GM18909 (cell line): ENCODE measurements at regions not wholly inside any gene's neighbourhood (a gene's known extent, or its start where the extent isn't known, plus 50 kb on each side); places are given as distances from the start of the nearest gene placed in this dataset.
"Not testable (repeated sequence)": the region's sequence is repeated elsewhere in the genome, so short reads cannot be mapped to it uniquely, and the experiment has no call there.

ENCODE experiments used
- ATAC-seq: cut with Tn5 transposase; IDR thresholded peaks from one replicate; pipeline ENCODE4 v1.9.1; 2021; ENCODE audit warnings: mild to moderate bottlenecking; ENCODE audit not compliant: unreplicated experiment, poor library complexity

DNA sequence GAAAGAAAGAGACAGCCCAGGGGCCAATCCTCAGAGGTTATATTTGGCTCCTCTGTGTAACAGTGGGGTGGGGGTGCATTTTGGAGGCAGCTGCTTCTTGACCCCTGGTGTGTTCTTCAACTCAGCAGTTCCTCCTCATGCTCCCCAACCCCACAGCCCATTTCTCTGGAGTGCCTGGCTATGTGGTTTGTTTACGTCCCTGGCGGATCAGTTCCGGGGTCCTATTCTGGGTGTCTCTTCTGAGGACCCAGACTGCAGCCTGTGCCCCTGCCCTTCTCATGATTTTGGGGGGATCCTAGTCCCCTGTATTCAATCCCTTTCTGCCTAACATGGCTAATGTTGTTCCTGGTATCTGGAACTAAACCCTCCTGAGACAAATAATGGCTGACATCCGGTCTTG, 70.5 kb upstream of the SULF2 start:
- no peak for ATAC-seq

- ATAC-seq, result no peak
These were observed 69.5 kb upstream of the SULF2 start for GRCh38 chr20:47854687-47855212.

DNA sequence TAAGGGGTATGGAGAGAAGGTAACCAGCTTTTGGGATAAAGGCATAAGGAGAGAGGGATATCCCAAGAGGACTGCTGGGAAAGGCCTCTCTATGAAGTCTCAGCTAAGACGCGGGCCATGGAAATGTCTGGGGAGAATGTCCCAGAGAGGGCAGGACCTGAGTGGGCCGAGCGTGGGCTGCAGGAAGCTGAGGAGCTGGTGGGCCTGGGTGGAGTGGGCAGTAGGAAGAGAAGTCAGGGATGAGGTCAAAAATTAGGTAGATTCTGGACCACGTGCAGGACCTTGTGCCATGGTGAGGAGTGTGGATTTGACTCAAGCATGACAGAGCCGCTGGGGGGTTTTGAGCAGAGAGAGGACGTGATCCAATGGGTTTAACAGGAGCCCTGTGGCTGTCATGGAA, 66.5 kb upstream of the SULF2 start:
- ATAC-seq, result no peak

DNA sequence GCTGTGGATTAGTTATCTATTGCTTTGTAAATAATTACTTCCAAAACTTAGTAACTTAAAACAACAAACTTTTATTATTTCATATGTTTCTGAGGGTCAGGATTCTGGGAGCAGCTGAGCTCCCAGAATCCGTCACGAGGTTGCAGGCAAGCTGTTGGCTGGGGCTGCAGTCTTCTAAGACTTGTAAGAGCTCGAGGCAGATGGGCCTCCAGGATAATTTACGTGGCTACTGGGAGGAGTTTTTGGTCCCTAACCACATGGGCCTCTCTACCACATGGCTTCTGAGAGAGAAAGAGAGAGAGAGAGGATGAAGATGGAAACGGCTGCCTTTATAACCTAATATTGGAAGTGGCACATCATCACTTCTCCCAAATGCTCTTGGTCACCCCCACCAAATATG, 64.9 kb upstream of the SULF2 start:
- ATAC-seq, result no peak

DNA sequence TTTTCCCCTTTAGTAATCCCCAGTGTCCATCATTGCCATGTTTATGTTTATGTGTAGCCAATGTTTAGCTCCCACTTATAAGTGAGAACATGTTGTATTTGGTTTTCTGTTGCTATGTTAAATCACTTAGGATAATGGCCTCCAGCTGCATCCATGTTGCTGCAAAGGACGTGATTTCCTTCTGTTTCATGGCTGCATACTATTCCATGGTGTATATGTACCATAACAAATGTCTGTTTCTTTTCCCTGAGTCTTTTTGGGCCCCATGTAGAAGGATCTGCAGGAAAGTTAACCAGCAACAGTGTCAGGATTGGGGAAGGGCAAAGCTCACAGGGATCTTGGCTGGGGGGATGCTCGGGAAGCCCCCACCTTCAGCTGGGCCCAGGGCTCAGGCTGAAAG, 64.3 kb upstream of the SULF2 start:
- no peak for ATAC-seq

GRCh38 chr20:47849006-47849405, 63.7 kb upstream of the SULF2 start:
- no peak for ATAC-seq

- not testable (repeated sequence) for ATAC-seq
These were observed 63.3 kb upstream of the SULF2 start for GRCh38 chr20:47848534-47848933.

- ATAC-seq, result no peak
These were observed 62.7 kb upstream of the SULF2 start for GRCh38 chr20:47847884-47848485.

GRCh38 chr20:47847220-47847619, 61.9 kb upstream of the SULF2 start:
- not testable (repeated sequence) for ATAC-seq

GRCh38 chr20:47846651-47847050, 61.4 kb upstream of the SULF2 start:
- ATAC-seq, result not testable (repeated sequence)

DNA sequence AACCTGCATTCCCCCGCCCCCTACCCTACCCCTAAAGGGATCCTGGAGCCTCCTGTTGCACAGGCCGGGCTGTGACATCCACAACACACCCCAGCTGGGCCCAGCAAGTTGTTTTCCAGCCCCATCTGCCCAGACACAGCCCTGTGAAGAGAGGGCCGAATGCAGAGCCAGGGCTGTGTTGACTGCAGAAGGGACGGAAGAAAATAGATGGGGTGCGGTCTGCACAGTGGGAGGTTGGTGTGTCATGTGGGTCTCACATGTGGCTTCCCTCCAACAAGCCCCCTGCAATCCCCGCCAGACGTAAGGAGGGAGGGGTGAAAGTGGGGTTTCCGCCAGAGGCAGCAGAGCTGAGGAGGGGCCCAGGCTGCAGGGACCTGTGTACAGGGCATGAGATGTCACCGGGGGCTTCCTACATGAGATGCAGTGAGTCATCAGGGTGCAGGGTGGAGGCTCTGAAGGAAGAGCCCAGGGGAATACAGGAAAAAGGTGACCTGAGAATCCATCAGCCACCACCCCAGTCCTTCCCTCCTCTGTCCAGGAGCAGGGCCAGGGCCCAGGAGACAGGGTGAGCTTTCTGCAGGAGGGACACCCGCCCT, 60.2 kb upstream of the SULF2 start:
- not testable (repeated sequence) for ATAC-seq

DNA sequence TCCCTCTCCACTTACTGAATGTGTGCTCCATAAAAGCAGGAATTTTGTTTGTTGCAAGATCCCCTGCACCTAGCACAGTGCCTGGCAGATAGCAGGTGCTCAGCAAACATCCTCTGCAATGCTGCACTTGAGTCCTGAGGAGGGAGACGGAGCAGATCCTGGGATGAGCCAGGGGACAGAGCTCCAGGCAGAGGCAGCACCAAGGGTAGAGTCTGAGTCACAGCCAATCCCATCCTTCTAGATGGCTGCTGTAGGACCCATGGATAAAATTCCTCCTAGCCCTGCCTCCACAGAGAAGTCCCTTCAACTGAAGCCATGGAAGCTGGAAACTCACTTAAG, 59.3 kb upstream of the SULF2 start:
- ATAC-seq, result not testable (repeated sequence)

- ATAC-seq, result no peak
These were observed 58.7 kb upstream of the SULF2 start for GRCh38 chr20:47843886-47844567.

DNA sequence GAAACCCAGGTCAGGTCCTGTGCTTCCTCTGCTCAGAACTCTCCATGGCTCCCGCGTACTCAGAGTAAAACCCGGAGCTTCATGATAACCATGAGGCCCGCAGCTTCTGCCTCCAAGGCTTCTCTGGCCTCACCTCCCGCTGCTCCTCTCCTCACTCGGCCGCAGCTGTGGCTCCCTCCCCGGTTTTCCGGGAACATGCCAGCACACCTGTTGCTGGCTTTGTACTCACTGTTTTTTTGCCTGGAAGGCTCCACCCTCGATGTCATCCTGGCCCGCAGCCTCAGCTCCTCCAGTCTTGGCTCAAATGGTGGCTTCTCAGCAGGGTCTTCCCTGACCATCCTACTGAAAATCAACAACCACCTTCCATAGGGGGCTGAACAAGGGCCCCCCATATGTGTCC, 57.7 kb upstream of the SULF2 start:
- ATAC-seq, result not testable (repeated sequence)

GRCh38 chr20:47842004-47842403, 56.7 kb upstream of the SULF2 start:
- ATAC-seq, result not testable (repeated sequence)

- ATAC-seq, result not testable (repeated sequence)
These were observed 51.1 kb upstream of the SULF2 start for GRCh38 chr20:47836256-47836817.
